ENCODE measurements at regions not wholly inside any gene's neighbourhood (a gene's known extent, or its start where the extent isn't known, plus 50 kb on each side); places are given as distances from the start of the nearest gene placed in this dataset.

- no peak overlapping the region for H3K27ac ChIP-seq
- no peaks in the 10 kb centered on the region for H3K9me3 ChIP-seq (ENCODE audit: insufficient read depth, low read depth)
- BruUV-seq (replicated peaks), result no TSS peak
Observed at GRCh38 chr2:150750720-150751119, 263.3 kb upstream of the RND3 start.

GRCh38 chr2:150742094-150742493 lies 254.6 kb upstream of the RND3 start:
- no peaks in the 10 kb centered on the region for H3K4me1 ChIP-seq (replicated peaks; ENCODE audit: insufficient read depth)
- H3K79me2 ChIP-seq (ENCODE audit: low read depth), result no peaks in the 10 kb centered on the region
- no peaks in the 10 kb centered on the region for H3K9me2 ChIP-seq (ENCODE audit: insufficient read depth)
- ChIA-PET POLR2A (ENCODE audit: unreplicated experiment) (no interaction called here), CTCF (no interaction called here)
- no peaks in the 10 kb centered on the region for H3K9me3 ChIP-seq (ENCODE audit: insufficient read depth, low read depth)
- no peak overlapping the region for H3K4me3 ChIP-seq
- H2AFZ ChIP-seq, result no peak overlapping the region
- no TSS peak for BruUV-seq (replicated peaks)
- no peaks in the 10 kb centered on the region for H3K36me3 ChIP-seq (ENCODE audit: low read depth)
- intact Hi-C loops (cut with micrococcal nuclease; ENCODE audit: unreplicated experiment), result no loop called here
- no peaks in the 10 kb centered on the region for H3F3A ChIP-seq (ENCODE audit: insufficient read depth, low read depth)
- H3K27ac ChIP-seq, result no peak overlapping the region
- no peaks in the 10 kb centered on the region for H4K20me1 ChIP-seq (ENCODE audit: insufficient read depth)
- H3K4me2 ChIP-seq, result no peak overlapping the region
- no peak for DNase-seq
- no peak for TF ChIP-seq EZH2 (IDR thresholded peaks at IDR 0.05; ENCODE audit: low read depth)
- TF ChIP-seq CTCF (conservative IDR thresholded peaks at IDR 0.05), result no peak
- no peaks in the 10 kb centered on the region for H3K27me3 ChIP-seq (ENCODE audit: insufficient read depth, low read depth)

More at GRCh38 chr2:150750720-150751119, 263.3 kb upstream of the RND3 start:
- H4K20me1 ChIP-seq (ENCODE audit: insufficient read depth), result no peaks in the 10 kb centered on the region
- CTCF ChIA-PET, result no interaction called here
- H3K9me2 ChIP-seq (ENCODE audit: insufficient read depth), result no peaks in the 10 kb centered on the region
- no peak overlapping the region for H3K4me3 ChIP-seq
- no peaks in the 10 kb centered on the region for H3K4me1 ChIP-seq (replicated peaks; ENCODE audit: insufficient read depth)
- intact Hi-C loops (cut with micrococcal nuclease; ENCODE audit: unreplicated experiment), result no loop called here
- no peak overlapping the region for H2AFZ ChIP-seq
- H3K79me2 ChIP-seq (ENCODE audit: low read depth), result no peaks in the 10 kb centered on the region
- H3K4me2 ChIP-seq, result no peak overlapping the region
- no peaks in the 10 kb centered on the region for H3K27me3 ChIP-seq (ENCODE audit: insufficient read depth, low read depth)
- H3K36me3 ChIP-seq (ENCODE audit: low read depth), result no peaks in the 10 kb centered on the region
- DNase-seq, result no peak
- no peaks in the 10 kb centered on the region for H3F3A ChIP-seq (ENCODE audit: insufficient read depth, low read depth)
- TF ChIP-seq CTCF (conservative IDR thresholded peaks at IDR 0.05) (no peak), EZH2 (IDR thresholded peaks at IDR 0.05; ENCODE audit: low read depth) (no peak)
- POLR2A ChIA-PET (ENCODE audit: unreplicated experiment), result no interaction called here

GRCh38 chr2:150735894-150736498 lies 248.5 kb upstream of the RND3 start:
- CTCF ChIA-PET, result no interaction called here

More at GRCh38 chr2:150735894-150736498, 248.5 kb upstream of the RND3 start:
- Histone ChIP-seq H3K36me3 (ENCODE audit: low read depth) (no peaks in the 10 kb centered on the region), H2AFZ (no peak overlapping the region), H3K27me3 (ENCODE audit: insufficient read depth, low read depth) (no peaks in the 10 kb centered on the region), H3K79me2 (ENCODE audit: low read depth) (no peaks in the 10 kb centered on the region), H3K4me2 (no peak overlapping the region), H3K27ac (no peak overlapping the region), H4K20me1 (ENCODE audit: insufficient read depth) (no peaks in the 10 kb centered on the region), H3K4me1 (replicated peaks; ENCODE audit: insufficient read depth) (no peaks in the 10 kb centered on the region), H3F3A (ENCODE audit: insufficient read depth, low read depth) (no peaks in the 10 kb centered on the region), H3K9me3 (ENCODE audit: insufficient read depth, low read depth) (no peaks in the 10 kb centered on the region), H3K4me3 (no peak overlapping the region), H3K9me2 (ENCODE audit: insufficient read depth) (no peaks in the 10 kb centered on the region)
- intact Hi-C loops (cut with micrococcal nuclease; ENCODE audit: unreplicated experiment), result no loop called here
- no peak for TF ChIP-seq EZH2 (IDR thresholded peaks at IDR 0.05; ENCODE audit: low read depth)
- TF ChIP-seq CTCF (conservative IDR thresholded peaks at IDR 0.05), result no peak
- DNase-seq, result no peak
- POLR2A ChIA-PET (ENCODE audit: unreplicated experiment), result no interaction called here
- no TSS peak for BruUV-seq (replicated peaks)

Data from PC-9 (cell line).